ENCODE measurements at regions not wholly inside any gene's neighbourhood (a gene's known extent, or its start where the extent isn't known, plus 50 kb on each side); places are given as distances from the start of the nearest gene placed in this dataset.

- Histone ChIP-seq H3K79me2 (ENCODE audit: control insufficient read depth in 1 of 2, insufficient read depth in 2 of 2, low read length in 2 of 2) (no peaks in the 10 kb centered on the region), H3K9ac (replicated peaks in 1 of 4; ENCODE audit: extremely low read depth in 1 of 4, low read depth in 3 of 4, low read length in 3 of 4) (no peak overlapping the region), H3K36me3 (ENCODE audit: control insufficient read depth in 2 of 4, insufficient read depth in 4 of 4, low read length in 3 of 4) (no peaks in the 10 kb centered on the region), H3K27ac (ENCODE audit: low read depth, low read length) (no peak overlapping the region), H2BK120ac (replicated peaks; ENCODE audit: low read depth, low read length) (no peak overlapping the region), H3K4me3 (ENCODE audit: extremely low read depth in 1 of 4, insufficient read depth in 2 of 4, low read depth in 3 of 4, low read length in 4 of 4) (no peak overlapping the region), H3K27me3 (replicated peaks in 1 of 4; ENCODE audit: control insufficient read depth in 3 of 4, extremely low read depth in 1 of 4, insufficient read depth in 3 of 4, low read length in 3 of 4) (no peaks in the 10 kb centered on the region; a peak in 2 of 7 replicates), H2AK5ac (ENCODE audit: low read depth, low read length) (no peak overlapping the region), H2BK20ac (ENCODE audit: low read length) (no peak overlapping the region), H4K8ac (ENCODE audit: extremely low read depth, insufficient read depth, low read length) (no peak overlapping the region), H2BK12ac (ENCODE audit: low read depth, low read length) (no peak overlapping the region), H4K5ac (ENCODE audit: insufficient read length, low read depth, low read length) (no peak overlapping the region), H3K23me2 (ENCODE audit: low read depth, low read length) (no peaks in the 10 kb centered on the region), H3K23ac (ENCODE audit: insufficient read length) (no peak overlapping the region), H3K4me2 (ENCODE audit: insufficient read depth in 1 of 2, low read depth in 2 of 2, low read length in 2 of 2) (no peak overlapping the region), H4K20me1 (replicated peaks in 1 of 2; ENCODE audit: control insufficient read depth in 1 of 2, insufficient read depth in 2 of 2, low read length in 2 of 2) (no peaks in the 10 kb centered on the region), H3K56ac (replicated peaks; ENCODE audit: insufficient read length, low read depth, low read length) (no peak overlapping the region), H3K4ac (replicated peaks; ENCODE audit: insufficient read length, low read depth, low read length) (no peak overlapping the region), H2BK15ac (ENCODE audit: low read length) (no peak overlapping the region; the same call in 1 of the 2 replicates), H3K9me3 (ENCODE audit: insufficient read depth in 2 of 2, low read depth in 1 of 2, low read length in 1 of 2) (no peaks in the 10 kb centered on the region), H3K4me1 (replicated peaks in 1 of 4; ENCODE audit: control insufficient read depth in 3 of 4, insufficient read depth in 4 of 4, low read length in 3 of 4) (peaks cover 6 to 21% (median 12%) of the 10 kb centered on the region in 4 experiments), H2BK5ac (ENCODE audit: low read depth, low read length) (no peak overlapping the region), H3K14ac (ENCODE audit: insufficient read length) (no peak overlapping the region), H2AFZ (ENCODE audit: low read length) (no peak overlapping the region), H4K91ac (replicated peaks; ENCODE audit: insufficient read length, low read length) (no peak overlapping the region), H3K18ac (ENCODE audit: extremely low read depth, low read length) (no peak overlapping the region), H3K79me1 (ENCODE audit: low read depth, low read length) (no peaks in the 10 kb centered on the region)
- ChIA-PET CTCF (ENCODE audit: partially characterized antibody) (interaction anchor here (0.6 to 1.0 kb wide), 2 partner anchors 180 to 326 kb away, joined by 3 read pairs; no protein-coding TSS in a partner anchor), POLR2A (ENCODE audit: partially characterized antibody) (interaction anchor here (0.6 kb wide), 2 partner anchors 18 to 140 kb away, joined by 3 read pairs; no protein-coding TSS in a partner anchor)
- FAIRE-seq (no peak), DNase-seq (ENCODE audit: low read depth in 1 of 2, low spot score in 2 of 2) (no peak)
- 86% methylated on average over 2 of the region's 2 CpGs; no CpG with 5 or more reads in 1 of the 2 experiments for WGBS, 2 experiments (ENCODE audit: extremely low coverage in 1 of 2, insufficient coverage in 1 of 2, insufficient read length in 1 of 2, insufficient replicate concordance in 2 of 2, low coverage in 1 of 2, low lambda C conversion rate in 2 of 2, missing lambda C conversion rate in 1 of 2)
These were observed 362.6 kb downstream of the SHQ1 start for GRCh38 chr3:72485641-72486040.

Data from H1 (cell line).